ENCODE measurements at regions not wholly inside any gene's neighbourhood (a gene's known extent, or its start where the extent isn't known, plus 50 kb on each side); places are given as distances from the start of the nearest gene placed in this dataset.

DNA sequence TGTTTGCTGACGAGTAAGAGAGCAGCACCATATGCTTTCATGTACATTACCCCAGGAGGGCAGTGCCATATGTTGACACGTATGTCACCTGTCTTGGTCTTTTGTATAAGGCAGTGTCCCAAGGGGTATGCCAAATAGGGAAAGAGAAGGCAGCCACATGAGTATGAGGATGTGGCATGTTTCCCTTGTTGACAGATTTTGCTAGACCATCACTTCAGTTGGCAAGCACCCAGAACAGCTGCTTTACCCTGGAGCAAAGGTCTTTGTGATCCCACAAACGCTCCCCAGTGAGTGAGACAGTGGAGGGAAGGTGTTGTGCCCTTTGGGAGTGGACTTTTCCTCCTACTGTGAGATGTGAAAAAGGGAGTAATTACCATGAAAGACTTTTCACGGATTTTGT lies 350.1 kb downstream of the ETV1 start:
- no peak for DNase-seq (ENCODE audit: low read depth in 1 of 2, low spot score in 1 of 2)
- Histone ChIP-seq H3K27ac (replicated peaks) (no peak overlapping the region), H3K4me3 (replicated peaks; ENCODE audit: insufficient read depth, low read length) (no peak overlapping the region), H3K27me3 (ENCODE audit: insufficient read depth, poor library complexity, severe bottlenecking) (no peaks in the 10 kb centered on the region)
- TF ChIP-seq, protein P1, sequence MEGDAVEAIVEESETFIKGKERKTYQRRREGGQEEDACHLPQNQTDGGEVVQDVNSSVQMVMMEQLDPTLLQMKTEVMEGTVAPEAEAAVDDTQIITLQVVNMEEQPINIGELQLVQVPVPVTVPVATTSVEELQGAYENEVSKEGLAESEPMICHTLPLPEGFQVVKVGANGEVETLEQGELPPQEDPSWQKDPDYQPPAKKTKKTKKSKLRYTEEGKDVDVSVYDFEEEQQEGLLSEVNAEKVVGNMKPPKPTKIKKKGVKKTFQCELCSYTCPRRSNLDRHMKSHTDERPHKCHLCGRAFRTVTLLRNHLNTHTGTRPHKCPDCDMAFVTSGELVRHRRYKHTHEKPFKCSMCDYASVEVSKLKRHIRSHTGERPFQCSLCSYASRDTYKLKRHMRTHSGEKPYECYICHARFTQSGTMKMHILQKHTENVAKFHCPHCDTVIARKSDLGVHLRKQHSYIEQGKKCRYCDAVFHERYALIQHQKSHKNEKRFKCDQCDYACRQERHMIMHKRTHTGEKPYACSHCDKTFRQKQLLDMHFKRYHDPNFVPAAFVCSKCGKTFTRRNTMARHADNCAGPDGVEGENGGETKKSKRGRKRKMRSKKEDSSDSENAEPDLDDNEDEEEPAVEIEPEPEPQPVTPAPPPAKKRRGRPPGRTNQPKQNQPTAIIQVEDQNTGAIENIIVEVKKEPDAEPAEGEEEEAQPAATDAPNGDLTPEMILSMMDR (IDR thresholded peaks at IDR 0.05; ENCODE audit: insufficient read depth, low read length) = no peak
- TF ChIP-seq POLR2AphosphoS5 (IDR thresholded peaks at IDR 0.05; ENCODE audit: low read depth) (no peak), SPI1 (IDR thresholded peaks at IDR 0.05; ENCODE audit: borderline replicate concordance, low read depth) (no peak), GABPA (IDR thresholded peaks at IDR 0.05; ENCODE audit: low read depth) (no peak)
- TF ChIP-seq, protein P2, sequence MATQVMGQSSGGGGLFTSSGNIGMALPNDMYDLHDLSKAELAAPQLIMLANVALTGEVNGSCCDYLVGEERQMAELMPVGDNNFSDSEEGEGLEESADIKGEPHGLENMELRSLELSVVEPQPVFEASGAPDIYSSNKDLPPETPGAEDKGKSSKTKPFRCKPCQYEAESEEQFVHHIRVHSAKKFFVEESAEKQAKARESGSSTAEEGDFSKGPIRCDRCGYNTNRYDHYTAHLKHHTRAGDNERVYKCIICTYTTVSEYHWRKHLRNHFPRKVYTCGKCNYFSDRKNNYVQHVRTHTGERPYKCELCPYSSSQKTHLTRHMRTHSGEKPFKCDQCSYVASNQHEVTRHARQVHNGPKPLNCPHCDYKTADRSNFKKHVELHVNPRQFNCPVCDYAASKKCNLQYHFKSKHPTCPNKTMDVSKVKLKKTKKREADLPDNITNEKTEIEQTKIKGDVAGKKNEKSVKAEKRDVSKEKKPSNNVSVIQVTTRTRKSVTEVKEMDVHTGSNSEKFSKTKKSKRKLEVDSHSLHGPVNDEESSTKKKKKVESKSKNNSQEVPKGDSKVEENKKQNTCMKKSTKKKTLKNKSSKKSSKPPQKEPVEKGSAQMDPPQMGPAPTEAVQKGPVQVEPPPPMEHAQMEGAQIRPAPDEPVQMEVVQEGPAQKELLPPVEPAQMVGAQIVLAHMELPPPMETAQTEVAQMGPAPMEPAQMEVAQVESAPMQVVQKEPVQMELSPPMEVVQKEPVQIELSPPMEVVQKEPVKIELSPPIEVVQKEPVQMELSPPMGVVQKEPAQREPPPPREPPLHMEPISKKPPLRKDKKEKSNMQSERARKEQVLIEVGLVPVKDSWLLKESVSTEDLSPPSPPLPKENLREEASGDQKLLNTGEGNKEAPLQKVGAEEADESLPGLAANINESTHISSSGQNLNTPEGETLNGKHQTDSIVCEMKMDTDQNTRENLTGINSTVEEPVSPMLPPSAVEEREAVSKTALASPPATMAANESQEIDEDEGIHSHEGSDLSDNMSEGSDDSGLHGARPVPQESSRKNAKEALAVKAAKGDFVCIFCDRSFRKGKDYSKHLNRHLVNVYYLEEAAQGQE (IDR thresholded peaks at IDR 0.05; ENCODE audit: insufficient replicate concordance, low read depth) = no peak

DNA sequence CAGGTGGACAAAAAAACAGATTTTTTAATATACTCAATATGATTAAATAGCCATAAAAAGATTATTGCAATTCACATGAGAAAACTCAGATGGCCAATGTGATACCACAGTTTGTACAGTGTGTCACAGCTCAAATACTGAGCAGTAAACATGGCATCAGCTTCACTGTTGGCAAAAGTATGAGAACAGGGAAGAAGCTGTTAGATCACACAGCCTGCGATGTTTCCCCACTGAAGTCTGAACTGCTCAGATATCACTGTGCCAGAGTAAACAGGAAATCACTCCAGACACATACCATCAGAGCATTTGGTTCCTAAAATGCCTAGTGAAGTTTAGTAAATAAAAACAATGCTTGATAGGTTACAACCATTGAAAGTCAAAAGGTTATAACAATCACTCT lies 347.8 kb downstream of the ETV1 start:
- TF ChIP-seq, protein P1 (IDR thresholded peaks at IDR 0.05; ENCODE audit: insufficient read depth, low read length) = no peak
- TF ChIP-seq POLR2AphosphoS5 (IDR thresholded peaks at IDR 0.05; ENCODE audit: low read depth) = no peak
- TF ChIP-seq GABPA (IDR thresholded peaks at IDR 0.05; ENCODE audit: low read depth) = no peak
- TF ChIP-seq, protein P2 (IDR thresholded peaks at IDR 0.05; ENCODE audit: insufficient replicate concordance, low read depth) = no peak
- TF ChIP-seq SPI1 (IDR thresholded peaks at IDR 0.05; ENCODE audit: borderline replicate concordance, low read depth) = no peak
- no peak for DNase-seq (ENCODE audit: low read depth in 1 of 2, low spot score in 1 of 2)
- H3K27ac ChIP-seq (replicated peaks) = no peak overlapping the region
- no peak overlapping the region for H3K4me3 ChIP-seq (replicated peaks; ENCODE audit: insufficient read depth, low read length)
- no peaks in the 10 kb centered on the region for H3K27me3 ChIP-seq (ENCODE audit: insufficient read depth, poor library complexity, severe bottlenecking)

DNA sequence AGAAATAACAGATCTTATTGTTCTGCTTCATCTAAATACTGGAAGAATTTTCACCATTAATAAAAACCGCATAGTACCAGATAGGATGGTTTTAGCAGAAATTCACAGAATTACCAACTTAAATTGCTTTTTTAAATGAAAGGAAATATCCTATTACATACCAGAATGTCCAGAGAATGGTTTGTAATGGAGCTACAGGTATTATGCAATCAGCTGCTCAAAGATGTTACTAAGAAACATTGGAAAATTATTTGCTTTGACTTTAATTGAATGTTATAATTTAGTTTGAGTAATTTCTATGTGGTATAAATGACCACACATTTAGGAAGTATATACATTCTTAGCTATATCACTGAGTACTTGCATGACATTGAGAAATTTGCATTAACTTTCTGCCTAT lies 338.3 kb downstream of the ETV1 start:
- Histone ChIP-seq H3K27me3 (ENCODE audit: insufficient read depth, poor library complexity, severe bottlenecking) (no peaks in the 10 kb centered on the region), H3K27ac (replicated peaks) (no peak overlapping the region), H3K4me3 (replicated peaks; ENCODE audit: insufficient read depth, low read length) (no peak overlapping the region)
- TF ChIP-seq, protein P2 (IDR thresholded peaks at IDR 0.05; ENCODE audit: insufficient replicate concordance, low read depth) = no peak
- TF ChIP-seq, protein P1 (IDR thresholded peaks at IDR 0.05; ENCODE audit: insufficient read depth, low read length) = no peak
- no peak for TF ChIP-seq GABPA (IDR thresholded peaks at IDR 0.05; ENCODE audit: low read depth)
- TF ChIP-seq POLR2AphosphoS5 (IDR thresholded peaks at IDR 0.05; ENCODE audit: low read depth) = no peak
- TF ChIP-seq SPI1 (IDR thresholded peaks at IDR 0.05; ENCODE audit: borderline replicate concordance, low read depth) = no peak
- no peak for DNase-seq (ENCODE audit: low read depth in 1 of 2, low spot score in 1 of 2)
